ENCODE measurements at regions not wholly inside any gene's neighbourhood (a gene's known extent, or its start where the extent isn't known, plus 50 kb on each side); places are given as distances from the start of the nearest gene placed in this dataset.

DNA sequence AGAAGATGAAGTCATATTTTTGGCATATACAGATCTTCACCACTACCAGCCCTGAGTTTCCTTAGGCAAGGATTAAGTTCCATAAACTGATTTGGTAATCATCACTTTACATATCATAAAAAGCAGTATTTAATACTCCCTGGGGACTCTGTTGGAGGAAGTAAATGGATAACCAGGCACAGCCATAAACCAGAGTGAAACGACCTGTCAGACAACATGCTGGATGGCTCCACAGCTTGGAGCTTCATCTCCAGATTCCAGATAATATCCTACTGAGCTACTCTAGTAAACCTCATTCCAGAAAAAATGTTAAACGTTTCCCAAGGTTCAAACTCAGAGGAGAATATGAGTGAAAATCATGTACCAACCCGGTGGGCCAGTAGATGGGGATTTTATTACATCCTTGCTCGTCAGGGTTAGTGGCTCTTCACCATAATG lies 109.2 kb downstream of the BASP1 start:
- H3K4me3 ChIP-seq (ENCODE audit: low read depth in 2 of 2, low read length in 2 of 2), result no peak overlapping the region
- no peak for DNase-seq (ENCODE audit: low read depth, low spot score)
- H3K36me3 ChIP-seq (ENCODE audit: control insufficient read depth, insufficient read depth, low read length), result no peaks in the 10 kb centered on the region
- no peaks in the 10 kb centered on the region for H3K4me1 ChIP-seq (ENCODE audit: control insufficient read depth, insufficient read depth, low read length)
- H3K9me3 ChIP-seq (ENCODE audit: control insufficient read depth, insufficient read depth, low read depth, low read length), result no peaks in the 10 kb centered on the region
- BruUV-seq (replicated peaks), result no TSS peak
- no peak for ATAC-seq
- no peak for TF ChIP-seq SIN3A (IDR thresholded peaks at IDR 0.05; ENCODE audit: borderline replicate concordance, insufficient read depth, low read depth, low read length)
- TF ChIP-seq, protein P1, sequence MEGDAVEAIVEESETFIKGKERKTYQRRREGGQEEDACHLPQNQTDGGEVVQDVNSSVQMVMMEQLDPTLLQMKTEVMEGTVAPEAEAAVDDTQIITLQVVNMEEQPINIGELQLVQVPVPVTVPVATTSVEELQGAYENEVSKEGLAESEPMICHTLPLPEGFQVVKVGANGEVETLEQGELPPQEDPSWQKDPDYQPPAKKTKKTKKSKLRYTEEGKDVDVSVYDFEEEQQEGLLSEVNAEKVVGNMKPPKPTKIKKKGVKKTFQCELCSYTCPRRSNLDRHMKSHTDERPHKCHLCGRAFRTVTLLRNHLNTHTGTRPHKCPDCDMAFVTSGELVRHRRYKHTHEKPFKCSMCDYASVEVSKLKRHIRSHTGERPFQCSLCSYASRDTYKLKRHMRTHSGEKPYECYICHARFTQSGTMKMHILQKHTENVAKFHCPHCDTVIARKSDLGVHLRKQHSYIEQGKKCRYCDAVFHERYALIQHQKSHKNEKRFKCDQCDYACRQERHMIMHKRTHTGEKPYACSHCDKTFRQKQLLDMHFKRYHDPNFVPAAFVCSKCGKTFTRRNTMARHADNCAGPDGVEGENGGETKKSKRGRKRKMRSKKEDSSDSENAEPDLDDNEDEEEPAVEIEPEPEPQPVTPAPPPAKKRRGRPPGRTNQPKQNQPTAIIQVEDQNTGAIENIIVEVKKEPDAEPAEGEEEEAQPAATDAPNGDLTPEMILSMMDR (IDR thresholded peaks at IDR 0.05), result no peak
- TF ChIP-seq, protein P2, sequence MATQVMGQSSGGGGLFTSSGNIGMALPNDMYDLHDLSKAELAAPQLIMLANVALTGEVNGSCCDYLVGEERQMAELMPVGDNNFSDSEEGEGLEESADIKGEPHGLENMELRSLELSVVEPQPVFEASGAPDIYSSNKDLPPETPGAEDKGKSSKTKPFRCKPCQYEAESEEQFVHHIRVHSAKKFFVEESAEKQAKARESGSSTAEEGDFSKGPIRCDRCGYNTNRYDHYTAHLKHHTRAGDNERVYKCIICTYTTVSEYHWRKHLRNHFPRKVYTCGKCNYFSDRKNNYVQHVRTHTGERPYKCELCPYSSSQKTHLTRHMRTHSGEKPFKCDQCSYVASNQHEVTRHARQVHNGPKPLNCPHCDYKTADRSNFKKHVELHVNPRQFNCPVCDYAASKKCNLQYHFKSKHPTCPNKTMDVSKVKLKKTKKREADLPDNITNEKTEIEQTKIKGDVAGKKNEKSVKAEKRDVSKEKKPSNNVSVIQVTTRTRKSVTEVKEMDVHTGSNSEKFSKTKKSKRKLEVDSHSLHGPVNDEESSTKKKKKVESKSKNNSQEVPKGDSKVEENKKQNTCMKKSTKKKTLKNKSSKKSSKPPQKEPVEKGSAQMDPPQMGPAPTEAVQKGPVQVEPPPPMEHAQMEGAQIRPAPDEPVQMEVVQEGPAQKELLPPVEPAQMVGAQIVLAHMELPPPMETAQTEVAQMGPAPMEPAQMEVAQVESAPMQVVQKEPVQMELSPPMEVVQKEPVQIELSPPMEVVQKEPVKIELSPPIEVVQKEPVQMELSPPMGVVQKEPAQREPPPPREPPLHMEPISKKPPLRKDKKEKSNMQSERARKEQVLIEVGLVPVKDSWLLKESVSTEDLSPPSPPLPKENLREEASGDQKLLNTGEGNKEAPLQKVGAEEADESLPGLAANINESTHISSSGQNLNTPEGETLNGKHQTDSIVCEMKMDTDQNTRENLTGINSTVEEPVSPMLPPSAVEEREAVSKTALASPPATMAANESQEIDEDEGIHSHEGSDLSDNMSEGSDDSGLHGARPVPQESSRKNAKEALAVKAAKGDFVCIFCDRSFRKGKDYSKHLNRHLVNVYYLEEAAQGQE (IDR thresholded peaks at IDR 0.05; ENCODE audit: insufficient read depth in 1 of 2, low read depth in 2 of 2, low read length in 1 of 2), result no peak
- no peak for TF ChIP-seq POLR2AphosphoS5 (IDR thresholded peaks at IDR 0.05; ENCODE audit: low read depth, low read length)
- no peak for TF ChIP-seq TCF7L2 (IDR thresholded peaks at IDR 0.05; ENCODE audit: low read depth, low read length)
- intact Hi-C loops (cut with micrococcal nuclease; ENCODE audit: unreplicated experiment) (no loop called here), in situ Hi-C loops (cut with HindIII; ENCODE audit: low pct_unique_long_range_greater_than_20kb, low sequenced_read_pairs) (no loop called here)
- ChIA-PET POLR2A (no interaction called here), CTCF (no interaction called here)
- no peaks in the 10 kb centered on the region for H3K27me3 ChIP-seq (ENCODE audit: control insufficient read depth, insufficient read depth, low read length)
- no peak overlapping the region for H3K27ac ChIP-seq (ENCODE audit: low read length)

DNA sequence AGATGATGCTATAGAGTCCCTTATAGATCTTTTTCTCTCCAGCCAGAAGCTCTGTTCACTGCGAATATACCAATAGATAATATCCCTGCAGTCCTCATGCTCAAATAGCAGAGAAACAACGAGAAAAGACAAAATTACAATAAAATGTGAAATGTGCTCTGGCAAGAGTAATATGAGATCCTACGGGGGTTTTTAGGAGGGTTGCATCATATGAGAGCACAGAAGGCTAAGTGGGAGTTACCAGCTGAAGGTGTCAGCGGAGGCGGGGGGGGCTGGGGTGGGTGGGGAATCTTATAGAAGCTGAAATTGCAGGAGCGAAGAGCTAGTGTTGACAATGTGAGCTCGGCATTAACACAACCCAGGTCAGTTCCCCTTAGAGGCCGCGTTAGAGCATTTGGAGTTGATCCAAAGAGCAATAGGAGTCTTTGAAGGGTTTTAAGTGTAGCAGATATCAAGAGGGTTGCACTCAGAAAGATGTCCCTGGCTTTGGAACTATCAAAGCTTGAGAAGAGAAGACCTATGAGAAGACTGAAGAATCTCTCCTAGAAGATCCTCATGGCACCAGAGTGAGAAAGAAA lies 109.7 kb downstream of the BASP1 start:
- Histone ChIP-seq H3K9me3 (ENCODE audit: control insufficient read depth, insufficient read depth, low read depth, low read length) (no peaks in the 10 kb centered on the region), H3K27me3 (ENCODE audit: control insufficient read depth, insufficient read depth, low read length) (no peaks in the 10 kb centered on the region), H3K36me3 (ENCODE audit: control insufficient read depth, insufficient read depth, low read length) (no peaks in the 10 kb centered on the region), H3K27ac (ENCODE audit: low read length) (no peak overlapping the region), H3K4me1 (ENCODE audit: control insufficient read depth, insufficient read depth, low read length) (no peaks in the 10 kb centered on the region), H3K4me3 (ENCODE audit: low read depth in 2 of 2, low read length in 2 of 2) (no peak overlapping the region)
- in situ Hi-C loops (cut with HindIII; ENCODE audit: low pct_unique_long_range_greater_than_20kb, low sequenced_read_pairs), result no loop called here
- ATAC-seq (no peak), DNase-seq (ENCODE audit: low read depth, low spot score) (no peak)
- intact Hi-C loops (cut with micrococcal nuclease; ENCODE audit: unreplicated experiment), result no loop called here
- ChIA-PET POLR2A (no interaction called here), CTCF (no interaction called here)
- no peak for TF ChIP-seq SIN3A (IDR thresholded peaks at IDR 0.05; ENCODE audit: borderline replicate concordance, insufficient read depth, low read depth, low read length)
- TF ChIP-seq POLR2AphosphoS5 (IDR thresholded peaks at IDR 0.05; ENCODE audit: low read depth, low read length), result no peak
- TF ChIP-seq, protein P2 (IDR thresholded peaks at IDR 0.05; ENCODE audit: insufficient read depth in 1 of 2, low read depth in 2 of 2, low read length in 1 of 2), result no peak
- TF ChIP-seq TCF7L2 (IDR thresholded peaks at IDR 0.05; ENCODE audit: low read depth, low read length), result no peak
- TF ChIP-seq, protein P1 (IDR thresholded peaks at IDR 0.05), result no peak
- no TSS peak for BruUV-seq (replicated peaks)

All from Panc1 (cell line).